Cardiac muscle cell (in vitro differentiated cells and primary cell): ENCODE measurements at regions not wholly inside any gene's neighbourhood (a gene's known extent, or its start where the extent isn't known, plus 50 kb on each side); places are given as distances from the start of the nearest gene placed in this dataset.

ENCODE experiments used
- DNase-seq, 2 donors: peaks; one replicate each; pipeline versions ENCODE4 v3.0.0 to v3.0.0-alpha.2; 2010 to 2017; ENCODE audit warnings: low read depth in 1 of 2, low spot score in 1 of 2
- H3K27ac ChIP-seq: fragments of 200-600 bp; sonication (generic); 2 replicates; pipeline ENCODE4 v1.5.1; 2016
- H3K27me3 ChIP-seq: fragments of 200-600 bp; sonication (generic); 2 replicates; pipeline ENCODE4 v1.6.0; 2016; ENCODE audit warnings: control low read depth
- H3K36me3 ChIP-seq: fragments of 200-600 bp; sonication (generic); 2 replicates; pipeline ENCODE4 v1.5.1; 2016; ENCODE audit warnings: control low read depth
- H3K4me1 ChIP-seq: fragments of 200-600 bp; sonication (generic); 2 replicates; pipeline ENCODE4 v1.8.1; 2017; ENCODE audit warnings: low read depth, mild to moderate bottlenecking, mixed run types
- H3K4me3 ChIP-seq: fragments of 200-600 bp; sonication (generic); 2 replicates; pipeline ENCODE4 v1.5.1; 2016; ENCODE audit warnings: mild to moderate bottlenecking
- H3K9me3 ChIP-seq: fragments of 200-600 bp; sonication (generic); 2 replicates; pipeline ENCODE4 v1.5.1; 2017; ENCODE audit warnings: low read depth, mild to moderate bottlenecking, control low read depth
- CTCF ChIP-seq: IDR thresholded peaks from 2 replicates; pipeline ENCODE4 v1.5.1; 2012; ENCODE audit warnings: low read depth, mild to moderate bottlenecking, low read length

DNA sequence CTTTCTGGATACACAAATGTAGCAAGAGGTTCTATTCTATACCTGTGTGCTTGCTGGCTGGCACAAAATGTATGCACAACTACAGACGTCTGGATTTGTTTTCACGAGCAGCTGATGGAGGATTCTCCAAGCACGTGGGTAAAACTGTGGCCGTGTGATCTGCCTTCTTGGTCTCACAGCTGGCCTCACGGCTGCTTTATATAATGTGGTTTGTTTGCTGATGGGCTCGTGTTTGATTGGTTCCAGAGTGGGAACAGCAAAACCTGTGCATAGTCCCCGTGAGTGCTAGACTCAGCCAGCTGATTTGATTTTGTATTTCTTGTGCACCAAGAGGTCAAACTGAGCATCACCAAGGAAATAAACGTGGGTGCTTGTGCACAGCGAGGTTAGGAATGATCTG, 262.6 kb upstream of the RPS6KA3 start:
- Histone ChIP-seq H3K27me3 (no peaks in the 10 kb centered on the region), H3K9me3 (no peaks in the 10 kb centered on the region), H3K27ac (peak overlapping the region; percentile 81), H3K4me1 (peaks cover 9% of the 10 kb centered on the region), H3K36me3 (no peaks in the 10 kb centered on the region), H3K4me3 (no peak overlapping the region)
- no peak for DNase-seq
- no peak for TF ChIP-seq CTCF

- Histone ChIP-seq H3K27ac (no peak overlapping the region), H3K27me3 (no peaks in the 10 kb centered on the region), H3K4me1 (peaks cover 9% of the 10 kb centered on the region), H3K4me3 (no peak overlapping the region), H3K36me3 (no peaks in the 10 kb centered on the region), H3K9me3 (no peaks in the 10 kb centered on the region)
- DNase-seq = peak; percentile 36 to 49
- TF ChIP-seq CTCF = peak; percentile 35
Measured at GRCh38 chrX:20527558-20528011, 260.9 kb upstream of the RPS6KA3 start.

DNA sequence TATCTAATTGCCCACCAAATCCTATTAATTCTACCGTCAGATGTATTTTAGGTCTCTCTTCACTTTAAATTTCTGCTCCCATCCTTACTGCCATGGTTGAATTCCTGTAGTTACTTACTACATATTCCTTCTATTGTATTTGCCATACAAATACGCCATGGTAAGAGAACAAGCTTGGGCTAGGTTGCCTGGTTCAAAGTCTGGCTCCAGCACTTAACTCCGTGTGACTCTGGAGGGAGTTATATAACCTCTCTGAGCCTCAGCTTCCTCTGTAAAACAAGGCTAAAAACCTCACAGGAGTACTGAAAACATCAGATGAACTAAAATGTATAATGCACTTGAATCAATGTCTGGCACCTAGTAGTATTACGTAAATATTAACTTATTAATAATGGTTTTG, 260.3 kb upstream of the RPS6KA3 start:
- no peak for DNase-seq
- no peaks in the 10 kb centered on the region for H3K27me3 ChIP-seq
- peaks cover 9% of the 10 kb centered on the region for H3K4me1 ChIP-seq
- H3K4me3 ChIP-seq = no peak overlapping the region
- H3K9me3 ChIP-seq = no peaks in the 10 kb centered on the region
- no peak overlapping the region for H3K27ac ChIP-seq
- H3K36me3 ChIP-seq = no peaks in the 10 kb centered on the region
- no peak for TF ChIP-seq CTCF

DNA sequence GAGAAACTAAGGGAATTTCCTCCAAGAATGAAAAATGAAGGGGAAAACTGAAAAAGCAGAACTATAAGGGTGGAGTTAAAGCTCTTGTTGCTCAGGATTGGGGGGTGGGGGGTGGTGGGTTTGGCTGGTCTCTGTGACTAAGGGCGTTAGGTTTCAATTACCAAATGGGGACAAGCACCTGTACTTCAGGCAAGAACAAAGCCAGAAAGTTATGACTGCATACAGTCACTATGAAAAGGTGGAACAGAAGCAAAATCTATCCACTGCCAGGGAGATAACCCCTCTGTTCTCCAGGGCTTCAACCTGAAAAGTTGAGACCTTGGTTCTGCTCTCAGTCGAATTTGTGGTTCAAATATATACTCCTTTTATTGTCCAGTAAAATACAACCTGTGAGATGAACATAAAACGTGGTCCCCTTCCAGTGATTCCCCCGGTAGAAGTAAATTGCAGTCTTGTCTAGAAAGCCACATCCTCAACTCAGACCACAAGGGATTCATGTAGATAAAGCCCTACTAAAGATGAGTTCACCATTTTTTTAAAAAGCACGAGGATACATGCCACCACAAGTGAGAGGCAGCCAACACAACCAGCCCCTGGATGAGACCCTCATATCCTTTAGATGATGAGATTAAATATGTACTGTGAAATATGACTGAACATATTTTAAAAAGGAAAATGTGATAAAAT, 257.1 kb upstream of the RPS6KA3 start:
- no peaks in the 10 kb centered on the region for H3K36me3 ChIP-seq
- no peaks in the 10 kb centered on the region for H3K27me3 ChIP-seq
- no peaks in the 10 kb centered on the region for H3K9me3 ChIP-seq
- DNase-seq = no peak
- H3K4me1 ChIP-seq = no peaks in the 10 kb centered on the region
- no peak overlapping the region for H3K27ac ChIP-seq
- no peak for TF ChIP-seq CTCF
- H3K4me3 ChIP-seq = no peak overlapping the region

- H3K4me3 ChIP-seq = no peak overlapping the region
Measured at GRCh38 chrX:20522420-20522819, 255.7 kb upstream of the RPS6KA3 start.

More at GRCh38 chrX:20522420-20522819, 255.7 kb upstream of the RPS6KA3 start:
- Histone ChIP-seq H3K9me3 (no peaks in the 10 kb centered on the region), H3K27me3 (no peaks in the 10 kb centered on the region), H3K36me3 (no peaks in the 10 kb centered on the region), H3K4me1 (no peaks in the 10 kb centered on the region), H3K27ac (no peak overlapping the region)
- DNase-seq = no peak
- no peak for TF ChIP-seq CTCF
